IMR-90 (cell line): ENCODE measurements at regions not wholly inside any gene's neighbourhood (a gene's known extent, or its start where the extent isn't known, plus 50 kb on each side); places are given as distances from the start of the nearest gene placed in this dataset.

ENCODE experiments used
- BHLHE40 ChIP-seq: fragments of 150-350 bp; IDR thresholded peaks from 2 replicates; pipeline ENCODE4 v1.6.1; 2016; ENCODE audit warnings: mild to moderate bottlenecking, low read depth, low read length
- MAZ ChIP-seq: IDR thresholded peaks from 2 replicates; pipeline ENCODE4 v1.6.1; 2012; ENCODE audit warnings: low read depth, mild to moderate bottlenecking, low read length, improper control_type of control experiment, moderate library complexity, borderline replicate concordance
- MXI1 ChIP-seq: IDR thresholded peaks from 2 replicates; pipeline ENCODE4 v1.6.1; 2012; ENCODE audit warnings: low read depth, mild to moderate bottlenecking, low read length, moderate library complexity, borderline replicate concordance
- POLR2A ChIP-seq: IDR thresholded peaks from 2 replicates; pipeline ENCODE4 v1.6.1; 2012; ENCODE audit warnings: mild to moderate bottlenecking, low read depth, low read length
- RAD21 ChIP-seq: IDR thresholded peaks from 2 replicates; pipeline ENCODE4 v1.6.1; 2012; ENCODE audit warnings: low read length, improper control_type of control experiment
- RCOR1 ChIP-seq: IDR thresholded peaks from 2 replicates; pipeline ENCODE4 v1.6.1; 2012; ENCODE audit warnings: mild to moderate bottlenecking, low read length, improper control_type of control experiment; ENCODE audit not compliant: insufficient replicate concordance
- RFX5 ChIP-seq: IDR thresholded peaks from 2 replicates; pipeline ENCODE4 v1.8.0; 2012; ENCODE audit warnings: low read depth, mild to moderate bottlenecking, low read length, moderate library complexity
- SMC3 ChIP-seq: fragments of 150-350 bp; IDR thresholded peaks from 2 replicates; pipeline ENCODE4 v1.6.1; 2016; ENCODE audit warnings: low read depth, mild to moderate bottlenecking, antibody characterized with exemption, low read length, moderate library complexity
- TF ChIP-seq, protein P1 (sequence below): conservative IDR thresholded peaks from 2 replicates; pipeline ENCODE4 v1.5.1; 2012; ENCODE audit warnings: mild to moderate bottlenecking, low read depth, low read length, improper control_type of control experiment
- TF ChIP-seq, protein P2 (sequence below): fragments of 150-350 bp; IDR thresholded peaks from 2 replicates; pipeline ENCODE4 v1.6.1; 2017; ENCODE audit warnings: mild to moderate bottlenecking, antibody characterized with exemption, low read length, low read depth

DNA sequence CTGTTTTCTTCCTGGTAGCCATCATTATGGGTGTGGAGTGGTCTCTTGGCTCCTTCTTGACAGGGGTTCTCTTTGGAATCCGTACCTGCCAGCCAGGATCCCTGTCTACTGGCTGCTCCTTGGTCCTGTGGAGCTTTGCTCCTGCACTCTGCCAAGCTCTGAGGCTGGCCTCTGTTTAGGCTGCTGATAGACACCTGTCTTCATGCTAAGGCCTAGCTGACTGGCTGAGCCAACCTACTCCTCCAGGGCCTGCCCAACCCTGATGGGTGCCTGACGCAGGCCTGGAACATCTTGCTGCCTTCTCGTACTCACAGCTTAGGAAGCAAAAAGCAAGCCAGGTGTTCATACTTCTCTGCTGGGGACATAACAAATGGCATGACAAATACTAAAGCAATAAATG lies 333.6 kb upstream of the ZNF32 start:
- TF ChIP-seq, protein P1, sequence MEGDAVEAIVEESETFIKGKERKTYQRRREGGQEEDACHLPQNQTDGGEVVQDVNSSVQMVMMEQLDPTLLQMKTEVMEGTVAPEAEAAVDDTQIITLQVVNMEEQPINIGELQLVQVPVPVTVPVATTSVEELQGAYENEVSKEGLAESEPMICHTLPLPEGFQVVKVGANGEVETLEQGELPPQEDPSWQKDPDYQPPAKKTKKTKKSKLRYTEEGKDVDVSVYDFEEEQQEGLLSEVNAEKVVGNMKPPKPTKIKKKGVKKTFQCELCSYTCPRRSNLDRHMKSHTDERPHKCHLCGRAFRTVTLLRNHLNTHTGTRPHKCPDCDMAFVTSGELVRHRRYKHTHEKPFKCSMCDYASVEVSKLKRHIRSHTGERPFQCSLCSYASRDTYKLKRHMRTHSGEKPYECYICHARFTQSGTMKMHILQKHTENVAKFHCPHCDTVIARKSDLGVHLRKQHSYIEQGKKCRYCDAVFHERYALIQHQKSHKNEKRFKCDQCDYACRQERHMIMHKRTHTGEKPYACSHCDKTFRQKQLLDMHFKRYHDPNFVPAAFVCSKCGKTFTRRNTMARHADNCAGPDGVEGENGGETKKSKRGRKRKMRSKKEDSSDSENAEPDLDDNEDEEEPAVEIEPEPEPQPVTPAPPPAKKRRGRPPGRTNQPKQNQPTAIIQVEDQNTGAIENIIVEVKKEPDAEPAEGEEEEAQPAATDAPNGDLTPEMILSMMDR = no peak
- TF ChIP-seq POLR2A (no peak), BHLHE40 (no peak), RFX5 (no peak), MAZ (no peak), RAD21 (no peak), RCOR1 (no peak), SMC3 (no peak), MXI1 (no peak)
- TF ChIP-seq, protein P2, sequence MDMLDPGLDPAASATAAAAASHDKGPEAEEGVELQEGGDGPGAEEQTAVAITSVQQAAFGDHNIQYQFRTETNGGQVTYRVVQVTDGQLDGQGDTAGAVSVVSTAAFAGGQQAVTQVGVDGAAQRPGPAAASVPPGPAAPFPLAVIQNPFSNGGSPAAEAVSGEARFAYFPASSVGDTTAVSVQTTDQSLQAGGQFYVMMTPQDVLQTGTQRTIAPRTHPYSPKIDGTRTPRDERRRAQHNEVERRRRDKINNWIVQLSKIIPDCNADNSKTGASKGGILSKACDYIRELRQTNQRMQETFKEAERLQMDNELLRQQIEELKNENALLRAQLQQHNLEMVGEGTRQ = no peak
